Smooth muscle cell (in vitro differentiated cells): ENCODE measurements at regions not wholly inside any gene's neighbourhood (a gene's known extent, or its start where the extent isn't known, plus 50 kb on each side); places are given as distances from the start of the nearest gene placed in this dataset.

Experiments used
- DNase-seq: peaks from one replicate; lab custom pipeline; 2025; ENCODE audit not compliant: unreplicated experiment; lab: John Stamatoyannopoulos, UW
- H2AFZ ChIP-seq: fragments of 200-600 bp; sonication (generic); 2 replicates; pipeline ENCODE4 v1.6.0; 2016; ENCODE audit warnings: antibody characterized with exemption, low read depth, mild to moderate bottlenecking
- H3F3A ChIP-seq: fragments of 200-600 bp; sonication (generic); 2 replicates; pipeline ENCODE4 v1.6.0; 2017; ENCODE audit warnings: antibody characterized with exemption, low read depth
- H3K27ac ChIP-seq: fragments of 200-600 bp; sonication (generic); 2 replicates; pipeline ENCODE4 v1.5.1; 2016; ENCODE audit warnings: low read depth, mild to moderate bottlenecking
- H3K27me3 ChIP-seq: fragments of 200-600 bp; sonication (generic); 2 replicates; pipeline ENCODE4 v1.6.1; 2016; ENCODE audit warnings: low read depth, mild to moderate bottlenecking
- H3K36me3 ChIP-seq: fragments of 200-600 bp; sonication (generic); 2 replicates; pipeline ENCODE4 v1.5.1; 2016; ENCODE audit warnings: low read depth
- H3K4me1 ChIP-seq: fragments of 200-600 bp; sonication (generic); 2 replicates; pipeline ENCODE4 v1.5.1; 2016; ENCODE audit warnings: low read depth
- H3K4me2 ChIP-seq: fragments of 200-600 bp; sonication (generic); 2 replicates; pipeline ENCODE4 v1.6.0; 2016; ENCODE audit warnings: mild to moderate bottlenecking
- H3K4me3 ChIP-seq: fragments of 200-600 bp; sonication (generic); 2 replicates; pipeline ENCODE4 v1.5.1; 2016; ENCODE audit warnings: mild to moderate bottlenecking
- H3K79me2 ChIP-seq: fragments of 200-600 bp; sonication (generic); 2 replicates; pipeline ENCODE4 v1.6.0; 2016; ENCODE audit warnings: low read depth, mild to moderate bottlenecking
- H3K9ac ChIP-seq: fragments of 200-600 bp; sonication (generic); 2 replicates; pipeline ENCODE4 v1.6.0; 2016; ENCODE audit warnings: low read depth
- H3K9me3 ChIP-seq: fragments of 200-600 bp; sonication (generic); replicated peaks from 2 replicates; pipeline ENCODE4 v1.5.1; 2016; ENCODE audit warnings: low read depth
- H4K20me1 ChIP-seq: fragments of 200-600 bp; sonication (generic); 2 replicates; pipeline ENCODE4 v1.6.0; 2016; ENCODE audit warnings: low read depth
- CTCF ChIP-seq: fragments of 200-600 bp; sonication (generic); IDR thresholded peaks from 2 replicates; pipeline ENCODE4 v1.5.1; 2017; ENCODE audit warnings: borderline replicate concordance, mild to moderate bottlenecking, antibody characterized with exemption; ENCODE audit not compliant: insufficient read depth, poor library complexity, severe bottlenecking
- WGBS: methylation state at CpG from one replicate; pipeline ENCODE4 v1.1.7; 2016; ENCODE audit warnings: low lambda C conversion rate; 5-methylcytosine and 5-hydroxymethylcytosine counted together

GRCh38 chr3:21825684-21826083 is 74.7 kb upstream of the ZNF385D start:
- Histone ChIP-seq H2AFZ (no peak overlapping the region), H3K36me3 (no peaks in the 10 kb centered on the region)
- whole genome bisulfite sequencing = 81% methylated on average over 12 of the region's 12 CpGs

GRCh38 chr3:21826416-21826815 is 75.4 kb upstream of the ZNF385D start:
- no peak overlapping the region for H2AFZ ChIP-seq

More at GRCh38 chr3:21825684-21826083, 74.7 kb upstream of the ZNF385D start:
- no peak overlapping the region for H3K27ac ChIP-seq
- no peak overlapping the region for H3K4me3 ChIP-seq
- H3F3A ChIP-seq = no peaks in the 10 kb centered on the region
- H3K4me2 ChIP-seq = no peak overlapping the region
- no peaks in the 10 kb centered on the region for H3K4me1 ChIP-seq
- H3K9ac ChIP-seq = no peak overlapping the region
- no peaks in the 10 kb centered on the region for H3K9me3 ChIP-seq
- H3K27me3 ChIP-seq = no peaks in the 10 kb centered on the region
- H4K20me1 ChIP-seq = no peaks in the 10 kb centered on the region
- no peaks in the 10 kb centered on the region for H3K79me2 ChIP-seq
- no peak for DNase-seq
- no peak for TF ChIP-seq CTCF

GRCh38 chr3:21830541-21830940 is 79.5 kb upstream of the ZNF385D start:
- H3K4me1 ChIP-seq = no peaks in the 10 kb centered on the region
- peaks cover 3% of the 10 kb centered on the region for H3K27me3 ChIP-seq
- no peak overlapping the region for H3K27ac ChIP-seq
- no peak for TF ChIP-seq CTCF
- no peaks in the 10 kb centered on the region for H3K36me3 ChIP-seq
- DNase-seq = no peak
- H3K79me2 ChIP-seq = no peaks in the 10 kb centered on the region
- no peak overlapping the region for H3K4me3 ChIP-seq
- no peaks in the 10 kb centered on the region for H4K20me1 ChIP-seq
- H3K9me3 ChIP-seq = no peaks in the 10 kb centered on the region
- no peaks in the 10 kb centered on the region for H3F3A ChIP-seq
- peak overlapping the region; percentile 47 for H2AFZ ChIP-seq
- no peak overlapping the region for H3K4me2 ChIP-seq
- H3K9ac ChIP-seq = no peak overlapping the region
- 27% methylated on average over 2 of the region's 2 CpGs for WGBS

More at GRCh38 chr3:21826416-21826815, 75.4 kb upstream of the ZNF385D start:
- H3K27me3 ChIP-seq = no peaks in the 10 kb centered on the region
- H4K20me1 ChIP-seq = no peaks in the 10 kb centered on the region
- H3K36me3 ChIP-seq = no peaks in the 10 kb centered on the region
- TF ChIP-seq CTCF = no peak
- H3K27ac ChIP-seq = no peak overlapping the region
- no peak overlapping the region for H3K9ac ChIP-seq
- no peak overlapping the region for H3K4me2 ChIP-seq
- 6% methylated on average over 1 of the region's 1 CpG for WGBS
- H3K4me3 ChIP-seq = no peak overlapping the region
- H3K79me2 ChIP-seq = no peaks in the 10 kb centered on the region
- DNase-seq = no peak
- H3K4me1 ChIP-seq = no peaks in the 10 kb centered on the region
- H3F3A ChIP-seq = no peaks in the 10 kb centered on the region
- H3K9me3 ChIP-seq = no peaks in the 10 kb centered on the region

GRCh38 chr3:21835264-21835663 is 84.3 kb upstream of the ZNF385D start:
- Histone ChIP-seq H3K9me3 (no peaks in the 10 kb centered on the region), H3K4me3 (no peak overlapping the region), H2AFZ (no peak overlapping the region), H3K36me3 (no peaks in the 10 kb centered on the region), H3K9ac (no peak overlapping the region), H3K27me3 (peaks cover 3% of the 10 kb centered on the region), H3F3A (peaks cover 3% of the 10 kb centered on the region), H4K20me1 (no peaks in the 10 kb centered on the region), H3K27ac (no peak overlapping the region), H3K79me2 (no peaks in the 10 kb centered on the region), H3K4me2 (no peak overlapping the region), H3K4me1 (no peaks in the 10 kb centered on the region)
- TF ChIP-seq CTCF = no peak
- WGBS = 86% methylated on average over 2 of the region's 2 CpGs
- no peak for DNase-seq
